ENCODE measurements at regions not wholly inside any gene's neighbourhood (a gene's known extent, or its start where the extent isn't known, plus 50 kb on each side); places are given as distances from the start of the nearest gene placed in this dataset.

DNA sequence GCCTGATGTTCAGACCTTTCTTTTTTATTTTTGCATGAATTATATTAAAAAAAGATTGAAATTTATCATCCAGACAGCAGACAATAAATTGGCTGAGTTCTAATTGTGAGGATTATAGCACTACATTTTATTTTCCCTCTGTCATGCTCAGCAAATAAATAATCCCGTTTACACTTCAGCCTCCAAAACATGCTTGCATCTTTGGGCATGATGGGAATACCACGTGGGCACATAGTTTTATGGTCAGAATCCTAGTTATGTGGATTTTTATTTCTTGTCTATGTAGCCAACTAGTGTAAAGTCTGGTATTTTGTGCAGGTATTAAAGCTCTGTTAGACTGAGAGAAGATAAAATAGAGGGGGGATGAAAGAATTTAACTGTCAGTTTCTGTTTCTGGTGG, 276.9 kb upstream of the E2F7 start:
- intact Hi-C loops (cut with micrococcal nuclease; ENCODE audit: unreplicated experiment), result no loop called here
- H3K9me3 ChIP-seq (ENCODE audit: insufficient read depth, low read depth), result no peaks in the 10 kb centered on the region
- H3F3A ChIP-seq (ENCODE audit: insufficient read depth, low read depth), result no peaks in the 10 kb centered on the region
- no peaks in the 10 kb centered on the region for H3K9me2 ChIP-seq (ENCODE audit: insufficient read depth)
- no peak for DNase-seq
- H2AFZ ChIP-seq, result no peak overlapping the region
- H3K36me3 ChIP-seq (ENCODE audit: low read depth), result no peaks in the 10 kb centered on the region
- no peak overlapping the region for H3K4me3 ChIP-seq
- CTCF ChIA-PET, result no interaction called here
- H4K20me1 ChIP-seq (ENCODE audit: insufficient read depth), result no peaks in the 10 kb centered on the region
- no peak for TF ChIP-seq EZH2 (IDR thresholded peaks at IDR 0.05; ENCODE audit: low read depth)
- TF ChIP-seq, protein P1, sequence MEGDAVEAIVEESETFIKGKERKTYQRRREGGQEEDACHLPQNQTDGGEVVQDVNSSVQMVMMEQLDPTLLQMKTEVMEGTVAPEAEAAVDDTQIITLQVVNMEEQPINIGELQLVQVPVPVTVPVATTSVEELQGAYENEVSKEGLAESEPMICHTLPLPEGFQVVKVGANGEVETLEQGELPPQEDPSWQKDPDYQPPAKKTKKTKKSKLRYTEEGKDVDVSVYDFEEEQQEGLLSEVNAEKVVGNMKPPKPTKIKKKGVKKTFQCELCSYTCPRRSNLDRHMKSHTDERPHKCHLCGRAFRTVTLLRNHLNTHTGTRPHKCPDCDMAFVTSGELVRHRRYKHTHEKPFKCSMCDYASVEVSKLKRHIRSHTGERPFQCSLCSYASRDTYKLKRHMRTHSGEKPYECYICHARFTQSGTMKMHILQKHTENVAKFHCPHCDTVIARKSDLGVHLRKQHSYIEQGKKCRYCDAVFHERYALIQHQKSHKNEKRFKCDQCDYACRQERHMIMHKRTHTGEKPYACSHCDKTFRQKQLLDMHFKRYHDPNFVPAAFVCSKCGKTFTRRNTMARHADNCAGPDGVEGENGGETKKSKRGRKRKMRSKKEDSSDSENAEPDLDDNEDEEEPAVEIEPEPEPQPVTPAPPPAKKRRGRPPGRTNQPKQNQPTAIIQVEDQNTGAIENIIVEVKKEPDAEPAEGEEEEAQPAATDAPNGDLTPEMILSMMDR (conservative IDR thresholded peaks at IDR 0.05), result no peak
- no peak overlapping the region for H3K27ac ChIP-seq
- H3K4me2 ChIP-seq, result no peak overlapping the region
- H3K4me1 ChIP-seq (replicated peaks; ENCODE audit: insufficient read depth), result no peaks in the 10 kb centered on the region
- BruUV-seq (replicated peaks), result no TSS peak
- H3K79me2 ChIP-seq (ENCODE audit: low read depth), result no peaks in the 10 kb centered on the region
- H3K27me3 ChIP-seq (ENCODE audit: insufficient read depth, low read depth), result no peaks in the 10 kb centered on the region
- POLR2A ChIA-PET (ENCODE audit: unreplicated experiment), result interaction anchor here (0.6 kb wide), 1 partner anchor 331 kb away, joined by 8 read pairs; no protein-coding TSS in a partner anchor

DNA sequence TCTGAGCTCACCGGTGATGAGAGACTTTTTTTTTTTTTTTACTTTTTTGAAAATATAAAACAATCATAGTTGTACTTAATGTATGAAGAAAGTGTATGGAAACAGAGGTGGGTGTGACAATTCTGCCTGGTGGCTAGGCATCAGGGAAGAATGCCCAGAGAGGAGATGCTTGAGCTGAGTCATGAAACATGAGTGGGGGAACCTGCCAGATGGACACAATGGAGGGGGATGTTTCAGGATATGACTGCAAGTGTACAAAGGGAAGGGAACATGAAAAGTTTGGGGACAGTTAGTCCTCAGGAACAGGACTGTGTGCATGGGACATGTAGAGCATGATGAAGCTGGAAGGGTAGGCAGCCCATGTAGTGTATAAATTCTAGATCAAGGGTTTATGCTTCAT, 274.2 kb upstream of the E2F7 start:
- no peaks in the 10 kb centered on the region for H3K27me3 ChIP-seq (ENCODE audit: insufficient read depth, low read depth)
- no peaks in the 10 kb centered on the region for H3K4me1 ChIP-seq (replicated peaks; ENCODE audit: insufficient read depth)
- no peak overlapping the region for H2AFZ ChIP-seq
- no TSS peak for BruUV-seq (replicated peaks)
- H3K4me2 ChIP-seq, result no peak overlapping the region
- H3K9me2 ChIP-seq (ENCODE audit: insufficient read depth), result no peaks in the 10 kb centered on the region
- H3K4me3 ChIP-seq, result no peak overlapping the region
- H3K27ac ChIP-seq, result no peak overlapping the region
- DNase-seq, result no peak
- no peaks in the 10 kb centered on the region for H3F3A ChIP-seq (ENCODE audit: insufficient read depth, low read depth)
- ChIA-PET POLR2A (ENCODE audit: unreplicated experiment) (no interaction called here), CTCF (no interaction called here)
- H3K9me3 ChIP-seq (ENCODE audit: insufficient read depth, low read depth), result no peaks in the 10 kb centered on the region
- no peaks in the 10 kb centered on the region for H4K20me1 ChIP-seq (ENCODE audit: insufficient read depth)
- H3K79me2 ChIP-seq (ENCODE audit: low read depth), result no peaks in the 10 kb centered on the region
- intact Hi-C loops (cut with micrococcal nuclease; ENCODE audit: unreplicated experiment), result no loop called here
- TF ChIP-seq, protein P1 (conservative IDR thresholded peaks at IDR 0.05), result no peak
- TF ChIP-seq EZH2 (IDR thresholded peaks at IDR 0.05; ENCODE audit: low read depth), result no peak
- no peaks in the 10 kb centered on the region for H3K36me3 ChIP-seq (ENCODE audit: low read depth)

DNA sequence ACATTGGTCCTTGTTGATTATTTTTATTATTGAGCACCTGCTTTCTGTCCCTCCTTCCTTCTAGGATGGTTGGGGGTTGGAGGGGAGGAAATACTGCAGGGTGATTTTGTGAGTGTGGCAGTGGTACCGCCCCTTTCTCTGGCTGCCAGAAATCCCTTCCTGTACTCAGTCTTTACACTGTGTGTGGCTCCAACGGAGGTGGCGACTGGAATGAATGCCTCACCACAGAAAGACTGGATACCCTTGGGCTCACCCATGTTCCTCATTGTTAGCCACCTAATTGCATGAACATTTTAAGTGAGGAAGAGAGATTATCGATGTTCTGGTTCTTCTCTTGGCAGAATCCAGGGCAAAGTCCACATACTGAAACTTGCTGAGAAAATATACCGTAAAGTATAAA, 272.0 kb upstream of the E2F7 start:
- no peak overlapping the region for H2AFZ ChIP-seq
- intact Hi-C loops (cut with micrococcal nuclease; ENCODE audit: unreplicated experiment), result no loop called here
- H3F3A ChIP-seq (ENCODE audit: insufficient read depth, low read depth), result no peaks in the 10 kb centered on the region
- H3K9me3 ChIP-seq (ENCODE audit: insufficient read depth, low read depth), result no peaks in the 10 kb centered on the region
- POLR2A ChIA-PET (ENCODE audit: unreplicated experiment), result no interaction called here
- DNase-seq, result no peak
- H4K20me1 ChIP-seq (ENCODE audit: insufficient read depth), result no peaks in the 10 kb centered on the region
- no peaks in the 10 kb centered on the region for H3K27me3 ChIP-seq (ENCODE audit: insufficient read depth, low read depth)
- H3K4me3 ChIP-seq, result no peak overlapping the region
- no peak overlapping the region for H3K27ac ChIP-seq
- H3K9me2 ChIP-seq (ENCODE audit: insufficient read depth), result no peaks in the 10 kb centered on the region
- TF ChIP-seq, protein P1 (conservative IDR thresholded peaks at IDR 0.05), result no peak
- TF ChIP-seq EZH2 (IDR thresholded peaks at IDR 0.05; ENCODE audit: low read depth), result no peak
- CTCF ChIA-PET, result no interaction called here
- H3K79me2 ChIP-seq (ENCODE audit: low read depth), result no peaks in the 10 kb centered on the region
- no peaks in the 10 kb centered on the region for H3K36me3 ChIP-seq (ENCODE audit: low read depth)
- H3K4me2 ChIP-seq, result no peak overlapping the region
- H3K4me1 ChIP-seq (replicated peaks; ENCODE audit: insufficient read depth), result no peaks in the 10 kb centered on the region
- BruUV-seq (replicated peaks), result no TSS peak
